Ishikawa (cell line): ENCODE measurements at regions not wholly inside any gene's neighbourhood (a gene's known extent, or its start where the extent isn't known, plus 50 kb on each side); places are given as distances from the start of the nearest gene placed in this dataset.

Source experiments
- CEBPB ChIP-seq: IDR thresholded peaks from 2 replicates; pipeline ENCODE4 v1.6.1; 2012
- CREB1 ChIP-seq: IDR thresholded peaks from 2 replicates; pipeline ENCODE4 v1.6.1; 2012; ENCODE audit warnings: low read depth
- EGR1 ChIP-seq: IDR thresholded peaks from 2 replicates; pipeline ENCODE4 v1.6.1; 2012
- EP300 ChIP-seq: IDR thresholded peaks from 2 replicates; pipeline ENCODE4 v1.6.1; 2012; ENCODE audit warnings: borderline replicate concordance
- FOXM1 ChIP-seq: IDR thresholded peaks from 2 replicates; pipeline ENCODE4 v1.6.1; 2012; ENCODE audit warnings: low read depth, borderline replicate concordance
- MAX ChIP-seq: IDR thresholded peaks from 2 replicates; pipeline ENCODE4 v1.6.1; 2012
- NFIC ChIP-seq: IDR thresholded peaks from 2 replicates; pipeline ENCODE4 v1.6.1; 2012
- RAD21 ChIP-seq: IDR thresholded peaks from 2 replicates; pipeline ENCODE4 v1.6.1; 2012; ENCODE audit warnings: low read depth
- REST ChIP-seq: IDR thresholded peaks from 2 replicates; pipeline ENCODE4 v1.6.1; 2012; ENCODE audit warnings: low read depth, mild to moderate bottlenecking
- TAF1 ChIP-seq: IDR thresholded peaks from 2 replicates; pipeline ENCODE4 v1.6.1; 2012; ENCODE audit warnings: low read depth, mild to moderate bottlenecking
- TCF12 ChIP-seq: IDR thresholded peaks from 2 replicates; pipeline ENCODE4 v1.6.1; 2012; ENCODE audit warnings: low read depth
- TEAD4 ChIP-seq: IDR thresholded peaks from 2 replicates; pipeline ENCODE4 v1.6.1; 2012
- USF1 ChIP-seq: IDR thresholded peaks from 2 replicates; pipeline ENCODE4 v1.6.1; 2012
- YY1 ChIP-seq: IDR thresholded peaks from 2 replicates; pipeline ENCODE4 v1.6.1; 2012; ENCODE audit warnings: low read depth
- ZBTB7A ChIP-seq: IDR thresholded peaks from 2 replicates; pipeline ENCODE4 v1.6.1; 2012; ENCODE audit warnings: low read depth

GRCh38 chr3:56880720-56881575 lies 79.2 kb upstream of the ARHGEF3 start:
- TF ChIP-seq CEBPB: no peak
- no peak for TF ChIP-seq FOXM1
- TF ChIP-seq TAF1: no peak

- TF ChIP-seq CEBPB (no peak), EP300 (no peak), REST (no peak), EGR1 (no peak), FOXM1 (no peak), RAD21 (no peak), TEAD4 (no peak), USF1 (no peak), NFIC (no peak), ZBTB7A (no peak), CREB1 (no peak), YY1 (no peak)
Measured at GRCh38 chr3:56879436-56880215, 77.9 kb upstream of the ARHGEF3 start.

GRCh38 chr3:56878074-56878473 lies 76.3 kb upstream of the ARHGEF3 start:
- TF ChIP-seq CEBPB: no peak
- TF ChIP-seq TAF1: no peak
- no peak for TF ChIP-seq TCF12
- no peak for TF ChIP-seq RAD21
- TF ChIP-seq NFIC: no peak
- TF ChIP-seq YY1: no peak
- no peak for TF ChIP-seq FOXM1
- TF ChIP-seq CREB1: no peak
- no peak for TF ChIP-seq ZBTB7A
- no peak for TF ChIP-seq REST
- TF ChIP-seq EGR1: no peak
- TF ChIP-seq USF1: no peak
- TF ChIP-seq TEAD4: no peak
- TF ChIP-seq MAX: no peak
- TF ChIP-seq EP300: no peak

- TF ChIP-seq TCF12: no peak
- TF ChIP-seq YY1: no peak
- no peak for TF ChIP-seq REST
- TF ChIP-seq FOXM1: no peak
- TF ChIP-seq CREB1: no peak
- no peak for TF ChIP-seq TAF1
- TF ChIP-seq EGR1: no peak
- TF ChIP-seq TEAD4: no peak
- TF ChIP-seq MAX: no peak
- TF ChIP-seq USF1: no peak
- TF ChIP-seq RAD21: no peak
- no peak for TF ChIP-seq CEBPB
- no peak for TF ChIP-seq ZBTB7A
- TF ChIP-seq NFIC: no peak
- TF ChIP-seq EP300: no peak
Measured at GRCh38 chr3:56876916-56877315, 75.2 kb upstream of the ARHGEF3 start.
